GM18868 (cell line): ENCODE measurements at regions not wholly inside any gene's neighbourhood (a gene's known extent, or its start where the extent isn't known, plus 50 kb on each side); places are given as distances from the start of the nearest gene placed in this dataset.

Experiments used
- ATAC-seq: cut with Tn5 transposase; IDR thresholded peaks from one replicate; pipeline ENCODE4 v1.9.1; 2021; ENCODE audit warnings: mild to moderate bottlenecking, moderate library complexity; ENCODE audit not compliant: unreplicated experiment

- ATAC-seq: no peak
Observed at GRCh38 chr20:24339210-24339641, 130.2 kb upstream of the SYNDIG1 start.

GRCh38 chr20:24337551-24337950 lies 131.9 kb upstream of the SYNDIG1 start:
- ATAC-seq: no peak

- no peak for ATAC-seq
Observed at GRCh38 chr20:24337069-24337468, 132.4 kb upstream of the SYNDIG1 start.

DNA sequence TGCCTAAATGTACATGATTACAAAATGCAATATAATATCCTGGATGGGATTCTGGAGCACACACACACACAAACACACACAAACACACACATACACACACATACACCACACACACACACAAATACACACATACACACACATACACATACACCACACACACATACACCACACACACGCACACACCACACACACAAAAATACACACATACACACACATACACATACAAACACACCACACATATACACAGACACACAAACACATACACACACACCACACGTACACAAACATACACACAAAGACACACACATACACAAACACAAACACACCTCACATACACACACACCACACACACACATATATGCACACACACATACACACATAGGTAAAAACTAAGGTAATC lies 134.6 kb upstream of the SYNDIG1 start:
- no peak for ATAC-seq

- no peak for ATAC-seq
Observed at GRCh38 chr20:24332956-24333355, 136.5 kb upstream of the SYNDIG1 start.

DNA sequence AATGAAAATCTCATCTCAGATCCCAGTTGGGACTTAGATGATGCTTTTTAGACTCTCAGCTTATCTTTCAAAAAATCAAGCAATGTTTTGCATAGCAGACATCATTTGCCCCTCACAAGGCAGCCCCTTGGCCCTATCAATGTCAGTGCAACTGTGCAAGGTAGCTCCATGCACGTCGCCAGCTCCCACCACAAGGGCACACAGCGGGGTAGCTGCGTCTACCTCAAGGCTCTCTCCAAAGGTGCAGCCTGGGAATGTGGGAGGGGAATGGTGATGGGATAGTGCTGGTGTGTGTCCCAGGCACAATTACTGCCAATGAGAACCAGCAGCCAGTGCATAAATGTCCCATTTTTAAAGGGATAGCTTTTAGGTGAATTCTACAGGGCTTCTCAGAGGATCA lies 137.5 kb upstream of the SYNDIG1 start:
- no peak for ATAC-seq

DNA sequence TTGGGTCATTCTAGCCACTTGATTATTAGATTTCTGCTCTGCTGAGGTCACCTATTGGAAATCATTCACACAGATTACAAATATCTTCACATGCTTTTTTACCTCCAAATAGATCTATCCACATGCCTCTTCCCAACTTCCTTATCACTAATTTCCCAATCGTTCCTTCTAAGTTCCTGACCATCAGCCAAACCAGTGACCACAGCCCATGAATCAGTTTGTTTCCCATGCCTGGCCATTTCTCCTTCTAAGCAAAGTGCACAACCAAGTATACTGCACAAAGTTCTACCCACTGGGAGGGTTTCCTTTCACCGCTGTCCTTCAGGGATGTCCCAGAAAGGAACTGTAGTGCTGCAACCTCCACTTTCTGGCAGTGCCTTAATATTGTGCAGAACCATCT lies 140.5 kb upstream of the SYNDIG1 start:
- ATAC-seq: no peak

DNA sequence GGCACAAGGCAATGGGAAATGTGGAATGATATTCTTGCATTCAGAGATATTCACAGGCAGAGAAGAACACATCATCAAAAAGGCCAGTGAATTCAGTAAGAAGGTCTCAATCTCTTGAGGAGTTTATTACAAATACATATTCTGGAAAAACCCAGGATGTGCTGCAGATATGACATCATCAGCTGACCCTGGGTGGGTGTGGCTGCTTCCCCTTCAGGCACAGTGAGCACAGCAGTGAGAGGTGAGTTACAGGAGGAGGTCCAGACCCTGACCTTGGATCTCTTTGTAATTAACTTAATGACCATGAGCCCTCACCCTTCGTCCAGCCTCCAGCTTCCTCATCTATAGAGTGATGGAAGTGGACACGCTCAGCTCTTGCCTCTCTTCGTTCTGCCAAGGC lies 147.5 kb upstream of the SYNDIG1 start:
- no peak for ATAC-seq

DNA sequence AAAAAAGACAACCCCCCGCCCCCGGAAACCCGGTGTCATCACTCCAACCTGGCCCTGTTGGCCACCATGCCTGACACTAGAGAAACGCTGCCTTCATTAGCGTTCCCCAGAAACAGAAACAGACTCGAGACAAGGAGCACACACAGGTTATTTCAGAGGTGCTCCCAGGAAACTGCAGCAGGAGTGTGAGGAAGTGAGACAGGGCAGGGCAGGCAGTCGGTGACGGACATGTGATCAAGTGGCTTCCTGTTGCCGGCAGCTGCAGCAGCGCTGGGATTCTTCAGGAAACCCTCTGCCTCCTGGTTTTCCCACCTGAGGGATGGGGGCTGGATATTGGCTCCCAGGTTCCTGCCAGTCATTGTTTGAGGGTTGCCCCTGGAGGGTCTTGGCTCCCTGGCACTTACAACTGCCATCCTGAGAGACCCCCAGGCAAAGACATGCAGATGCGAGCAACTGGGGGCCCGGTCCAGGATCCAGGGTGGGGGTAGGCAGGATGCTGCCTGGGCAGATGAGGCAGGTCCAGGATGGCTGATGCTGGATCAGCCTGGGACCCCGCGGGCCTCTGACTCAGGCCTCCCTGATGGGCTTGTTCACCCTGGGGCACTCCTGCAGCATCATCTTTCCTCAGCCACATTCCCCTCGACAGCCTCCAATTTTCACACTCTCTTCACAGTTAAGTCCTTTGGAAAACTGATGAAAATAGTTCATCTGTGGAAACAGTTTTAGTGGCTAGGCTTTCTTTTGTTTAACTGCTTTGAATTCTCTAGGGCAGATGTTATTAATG lies 150.7 kb upstream of the SYNDIG1 start:
- ATAC-seq: no peak

GRCh38 chr20:24317224-24317623 lies 152.2 kb upstream of the SYNDIG1 start:
- no peak for ATAC-seq

- ATAC-seq: no peak
Observed at GRCh38 chr20:24316731-24317130, 152.7 kb upstream of the SYNDIG1 start.

DNA sequence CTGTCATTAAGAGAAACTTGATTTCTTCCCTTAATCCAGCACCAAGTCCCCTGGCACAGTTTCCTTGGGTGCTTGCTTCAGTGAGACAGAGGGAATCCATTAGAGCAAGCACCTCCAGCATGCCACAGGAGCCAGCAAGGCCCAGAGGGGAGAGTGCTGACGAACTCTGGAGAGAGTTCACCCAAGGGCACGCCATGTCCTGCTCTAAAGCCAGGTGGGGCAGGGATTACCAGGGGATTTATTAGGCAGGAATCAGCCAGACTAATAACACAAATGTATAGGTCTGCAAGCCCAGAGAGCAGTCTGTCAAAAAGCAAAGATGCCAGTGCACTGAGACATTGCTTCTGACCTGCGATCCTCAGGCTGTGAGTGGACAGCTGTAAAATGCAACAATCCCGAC lies 155.4 kb upstream of the SYNDIG1 start:
- no peak for ATAC-seq

DNA sequence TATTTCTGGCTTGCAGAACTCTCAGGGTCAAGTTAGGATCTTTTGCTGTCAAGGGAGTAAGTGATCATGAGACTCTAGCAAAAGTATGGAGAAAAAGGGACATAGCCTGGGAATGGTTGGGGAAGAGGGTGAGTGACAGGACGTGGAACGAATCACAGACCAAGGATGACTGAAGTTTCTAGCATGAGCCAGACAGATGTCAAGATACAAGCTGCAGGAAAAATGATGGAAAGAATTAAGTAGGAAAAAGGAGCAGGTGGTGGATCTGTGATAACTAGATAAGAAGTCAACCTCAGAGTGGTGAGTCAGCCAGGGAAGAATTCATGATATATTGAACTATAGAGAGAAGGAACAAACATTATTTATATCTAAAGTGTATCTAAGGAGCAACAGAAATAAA lies 159.8 kb upstream of the SYNDIG1 start:
- ATAC-seq: no peak

DNA sequence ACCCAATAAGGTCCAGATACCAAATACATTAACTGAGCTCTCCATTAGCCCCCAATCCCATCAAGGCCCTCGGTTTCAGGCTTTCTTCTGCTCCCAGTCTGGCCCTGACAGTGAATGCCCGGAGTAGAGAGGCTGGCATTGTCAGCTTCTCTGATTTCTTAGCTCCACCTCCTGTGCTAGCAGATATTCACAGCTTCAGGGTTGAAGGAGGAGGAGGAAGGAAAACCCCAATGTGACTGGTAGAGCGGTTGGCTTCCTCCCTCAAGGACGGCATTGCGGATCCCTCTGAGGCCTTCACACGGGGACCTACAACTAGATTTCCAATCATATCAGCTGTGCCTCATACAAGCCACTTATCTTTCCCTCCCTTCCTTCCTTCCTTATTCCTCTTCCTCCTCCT lies 164.1 kb upstream of the SYNDIG1 start:
- ATAC-seq: no peak

DNA sequence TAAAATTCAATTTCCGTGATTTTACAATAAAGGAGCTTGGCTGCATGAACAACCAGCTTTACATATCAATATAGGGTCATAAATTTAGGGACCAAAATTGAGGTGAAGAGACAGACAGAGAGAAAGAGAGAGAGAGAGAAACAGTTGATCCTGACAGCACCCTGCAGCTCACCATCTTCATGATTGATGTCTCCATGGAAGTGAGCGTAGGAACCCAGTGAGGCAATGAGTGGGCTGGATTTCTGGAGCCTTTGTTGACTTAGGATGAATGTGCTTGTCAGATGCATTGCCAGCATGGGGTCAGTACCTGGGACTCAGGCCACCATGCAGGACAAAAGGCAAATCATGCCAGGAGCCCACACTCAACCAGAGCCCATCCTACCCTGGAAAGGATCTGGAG lies 165.1 kb upstream of the SYNDIG1 start:
- no peak for ATAC-seq

- ATAC-seq: no peak
Observed at GRCh38 chr20:24303393-24304170, 165.8 kb upstream of the SYNDIG1 start.

DNA sequence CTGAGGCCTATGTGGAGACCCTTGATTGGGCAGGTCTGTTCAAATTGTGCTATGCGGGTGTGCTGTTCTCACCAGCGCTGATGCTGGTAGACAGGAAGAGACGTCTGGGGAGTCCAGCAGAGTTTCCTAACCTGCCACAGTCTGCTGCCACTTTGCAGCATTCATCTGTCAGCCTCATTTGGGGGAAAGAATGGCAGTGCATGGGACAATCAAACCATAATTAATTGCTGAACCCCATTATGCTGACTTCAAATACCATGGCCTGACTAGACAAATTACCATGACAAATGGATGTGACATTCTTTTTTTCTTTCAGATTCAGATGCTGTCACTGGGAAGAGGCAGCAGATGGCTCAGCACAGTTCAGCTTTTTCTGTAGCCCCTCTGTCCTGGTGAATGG lies 171.4 kb upstream of the SYNDIG1 start:
- no peak for ATAC-seq

GRCh38 chr20:24296477-24297261 lies 172.8 kb upstream of the SYNDIG1 start:
- ATAC-seq: no peak

- no peak for ATAC-seq
Observed at GRCh38 chr20:24291014-24291413, 178.4 kb upstream of the SYNDIG1 start.

- ATAC-seq: no peak
Observed at GRCh38 chr20:24289737-24290481, 179.5 kb upstream of the SYNDIG1 start.

- ATAC-seq: no peak
Observed at GRCh38 chr20:24283186-24283585, 186.2 kb upstream of the SYNDIG1 start.
